ENCODE measurements at regions not wholly inside any gene's neighbourhood (a gene's known extent, or its start where the extent isn't known, plus 50 kb on each side); places are given as distances from the start of the nearest gene placed in this dataset.

GRCh38 chr5:27944471-27944870 lies 906.1 kb upstream of the CDH9 start:
- intact Hi-C loops (cut with DNase I) = no loop called here
- Histone ChIP-seq H3K27me3 (ENCODE audit: low read depth) (no peaks in the 10 kb centered on the region), H3K27ac (no peak overlapping the region), H3K9me3 (no peaks in the 10 kb centered on the region), H3K36me3 (no peaks in the 10 kb centered on the region), H3K4me3 (no peak overlapping the region), H3K4me1 (no peaks in the 10 kb centered on the region)
- DNase-seq (no peak), ATAC-seq (no peak)
- no peak for TF ChIP-seq CTCF (IDR thresholded peaks at IDR 0.05)

- no peaks in the 10 kb centered on the region for H3K9me3 ChIP-seq
- H3K27me3 ChIP-seq (ENCODE audit: low read depth) = no peaks in the 10 kb centered on the region
- no peaks in the 10 kb centered on the region for H3K36me3 ChIP-seq
- intact Hi-C loops (cut with DNase I) = no loop called here
- ATAC-seq (no peak), DNase-seq (no peak)
- H3K27ac ChIP-seq = no peak overlapping the region
- no peak overlapping the region for H3K4me3 ChIP-seq
- no peaks in the 10 kb centered on the region for H3K4me1 ChIP-seq
- no peak for TF ChIP-seq CTCF (IDR thresholded peaks at IDR 0.05)
These were observed 900.6 kb upstream of the CDH9 start for GRCh38 chr5:27938989-27939388.

GRCh38 chr5:27928060-27928459 lies 889.7 kb upstream of the CDH9 start:
- intact Hi-C loops (cut with DNase I) = no loop called here
- no peaks in the 10 kb centered on the region for H3K9me3 ChIP-seq
- no peak for DNase-seq
- no peaks in the 10 kb centered on the region for H3K27me3 ChIP-seq (ENCODE audit: low read depth)
- no peak for ATAC-seq
- H3K4me3 ChIP-seq = no peak overlapping the region
- TF ChIP-seq CTCF (IDR thresholded peaks at IDR 0.05) = no peak
- no peak overlapping the region for H3K27ac ChIP-seq
- H3K4me1 ChIP-seq = no peaks in the 10 kb centered on the region
- no peaks in the 10 kb centered on the region for H3K36me3 ChIP-seq

- no peak overlapping the region for H3K4me3 ChIP-seq
- DNase-seq (no peak), ATAC-seq (no peak)
- no peaks in the 10 kb centered on the region for H3K27me3 ChIP-seq (ENCODE audit: low read depth)
- no peaks in the 10 kb centered on the region for H3K9me3 ChIP-seq
- no peaks in the 10 kb centered on the region for H3K4me1 ChIP-seq
- no peak overlapping the region for H3K27ac ChIP-seq
- no peaks in the 10 kb centered on the region for H3K36me3 ChIP-seq
- intact Hi-C loops (cut with DNase I) = no loop called here
- no peak for TF ChIP-seq CTCF (IDR thresholded peaks at IDR 0.05)
These were observed 872.8 kb upstream of the CDH9 start for GRCh38 chr5:27911216-27911615.

GRCh38 chr5:27908341-27908740 lies 870.0 kb upstream of the CDH9 start:
- no peaks in the 10 kb centered on the region for H3K36me3 ChIP-seq
- no peak overlapping the region for H3K4me3 ChIP-seq
- no peak for ATAC-seq
- DNase-seq = no peak
- no peaks in the 10 kb centered on the region for H3K4me1 ChIP-seq
- no peak overlapping the region for H3K27ac ChIP-seq
- no peaks in the 10 kb centered on the region for H3K9me3 ChIP-seq
- no peak for TF ChIP-seq CTCF (IDR thresholded peaks at IDR 0.05)
- no peaks in the 10 kb centered on the region for H3K27me3 ChIP-seq (ENCODE audit: low read depth)
- intact Hi-C loops (cut with DNase I) = no loop called here
